ENCODE measurements at regions not wholly inside any gene's neighbourhood (a gene's known extent, or its start where the extent isn't known, plus 50 kb on each side); places are given as distances from the start of the nearest gene placed in this dataset.

DNA sequence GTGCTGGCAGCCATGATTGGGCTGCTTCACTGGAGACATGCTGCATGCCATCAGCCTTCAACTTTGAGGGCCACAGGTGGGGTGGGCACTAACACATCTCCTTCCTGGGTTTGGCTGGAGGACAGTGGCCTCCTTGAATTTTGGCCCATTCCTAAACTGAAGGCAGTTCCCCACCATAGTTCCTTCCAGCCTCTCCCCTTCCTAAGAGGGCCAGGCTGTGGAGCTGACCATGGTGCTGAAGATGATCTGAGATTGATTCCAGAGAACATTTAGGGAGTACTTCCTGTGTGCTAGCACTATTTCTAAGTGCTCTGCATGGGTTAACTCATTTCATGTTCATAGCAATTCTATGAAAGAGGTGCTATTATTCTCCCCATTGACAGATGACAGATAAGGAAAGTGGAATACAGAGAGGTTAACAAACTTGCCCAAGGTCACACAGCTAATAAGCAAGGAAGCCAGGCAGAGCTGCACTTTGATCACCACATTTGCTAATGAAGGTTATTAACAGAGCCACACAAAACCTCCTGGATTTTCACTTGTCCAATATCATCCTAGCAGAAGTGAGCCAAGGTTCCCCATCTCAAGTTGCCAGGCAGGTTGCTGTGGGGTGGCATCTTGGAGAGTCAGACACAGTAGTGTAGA lies 175.3 kb downstream of the ZIC5 start:
- TF ChIP-seq, protein P1, sequence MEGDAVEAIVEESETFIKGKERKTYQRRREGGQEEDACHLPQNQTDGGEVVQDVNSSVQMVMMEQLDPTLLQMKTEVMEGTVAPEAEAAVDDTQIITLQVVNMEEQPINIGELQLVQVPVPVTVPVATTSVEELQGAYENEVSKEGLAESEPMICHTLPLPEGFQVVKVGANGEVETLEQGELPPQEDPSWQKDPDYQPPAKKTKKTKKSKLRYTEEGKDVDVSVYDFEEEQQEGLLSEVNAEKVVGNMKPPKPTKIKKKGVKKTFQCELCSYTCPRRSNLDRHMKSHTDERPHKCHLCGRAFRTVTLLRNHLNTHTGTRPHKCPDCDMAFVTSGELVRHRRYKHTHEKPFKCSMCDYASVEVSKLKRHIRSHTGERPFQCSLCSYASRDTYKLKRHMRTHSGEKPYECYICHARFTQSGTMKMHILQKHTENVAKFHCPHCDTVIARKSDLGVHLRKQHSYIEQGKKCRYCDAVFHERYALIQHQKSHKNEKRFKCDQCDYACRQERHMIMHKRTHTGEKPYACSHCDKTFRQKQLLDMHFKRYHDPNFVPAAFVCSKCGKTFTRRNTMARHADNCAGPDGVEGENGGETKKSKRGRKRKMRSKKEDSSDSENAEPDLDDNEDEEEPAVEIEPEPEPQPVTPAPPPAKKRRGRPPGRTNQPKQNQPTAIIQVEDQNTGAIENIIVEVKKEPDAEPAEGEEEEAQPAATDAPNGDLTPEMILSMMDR (IDR thresholded peaks at IDR 0.05): no peak
- no peak for TF ChIP-seq POLR2A (IDR thresholded peaks at IDR 0.05)
